HCT116 (cell line): ENCODE measurements at regions not wholly inside any gene's neighbourhood (a gene's known extent, or its start where the extent isn't known, plus 50 kb on each side); places are given as distances from the start of the nearest gene placed in this dataset.

ENCODE experiments used
- ATAC-seq: fragments of 200-7000 bp; cut with Tn5 transposase; 2 replicates; pipeline ENCODE4 v1.9.1; 2020; ENCODE audit warnings: mild to moderate bottlenecking, moderate library complexity
- BruUV-seq: library from RNA; stranded (reverse); fragments of 400-500 nt; replicated peaks from 2 replicates; lab custom pipeline; 2021; lab: Mats Ljungman, UMichigan
- CTCF ChIA-PET: fragments of 300-600 bp; sonication (Branson Sonifier 250); formaldehyde crosslinking; loops from one replicate; lab custom pipeline; 2021; ENCODE audit warnings: antibody characterized with exemption; lab: Charles Lee
- POLR2A ChIA-PET: fragments of 300-600, 350-600 bp; sonication (Branson Sonifier 250); formaldehyde crosslinking; loops from one replicate; lab custom pipeline; 2021; ENCODE audit warnings: antibody characterized with exemption; lab: Charles Lee
- RAD21 ChIA-PET, 2 experiments: fragments of 300-600 bp; sonication (Branson Sonifier 250); formaldehyde crosslinking; loops; one replicate each; lab custom pipeline; 2023; ENCODE audit warnings: low total read pairs in 2 of 2; ENCODE audit not compliant: uncharacterized antibody in 2 of 2, unreplicated experiment in 2 of 2, low non-redundant PET in 1 of 2; lab: Charles Lee
- DNase-seq: peaks from one replicate; pipeline ENCODE4 v3.0.0-alpha.2; 2010; ENCODE audit warnings: low read depth, low spot score
- H2AFZ ChIP-seq: fragments of 200-600 bp; shearing (Covaris generic), sonication (generic); 2 replicates; pipeline ENCODE4 v1.6.1; 2017; ENCODE audit warnings: low read depth, mixed run types, mixed read lengths, antibody characterized with exemption, low read length; ENCODE audit not compliant: poor library complexity, severe bottlenecking
- H3K27ac ChIP-seq: 2 replicates; pipeline ENCODE4 v1.5.1; 2012; ENCODE audit warnings: low read depth, low read length
- H3K27me3 ChIP-seq: fragments of 200-600 bp; sonication (generic); 2 replicates; pipeline ENCODE4 v1.6.1; 2016; ENCODE audit warnings: mixed run types, low read length, mixed read lengths; ENCODE audit not compliant: insufficient read depth
- H3K36me3 ChIP-seq, 2 experiments: fragments of 200-500 bp in 1 of 2; fragments of 200-600 bp in 1 of 2; sonication (Bioruptor generic) in 1 of 2; sonication (generic) in 1 of 2; 2 replicates each; pipeline versions ENCODE4 v1.5.1 to v1.6.1; 2014 to 2016; ENCODE audit warnings: low read length in 2 of 2, inconsistent platforms in 1 of 2, mixed read lengths in 1 of 2, mixed run types in 1 of 2; ENCODE audit not compliant: insufficient read depth in 2 of 2, control insufficient read depth in 1 of 2
- H3K4me1 ChIP-seq, 2 experiments: fragments of 200-600 bp in 1 of 2; sonication (generic) in 1 of 2; 2 replicates each; pipeline versions ENCODE4 v1.5.1 to v1.6.1; 2012 to 2017; ENCODE audit warnings: low read length in 2 of 2, inconsistent platforms in 1 of 2, mild to moderate bottlenecking in 1 of 2, mixed read lengths in 1 of 2, mixed run types in 1 of 2, moderate library complexity in 1 of 2; ENCODE audit not compliant: insufficient read depth in 2 of 2, control insufficient read depth in 1 of 2
- H3K4me2 ChIP-seq: fragments of 200-600 bp; sonication (generic); 2 replicates; pipeline ENCODE4 v1.6.1; 2017; ENCODE audit warnings: mixed run types, low read length, mixed read lengths
- H3K4me3 ChIP-seq, 2 experiments: fragments of 200-600 bp in 1 of 2; sonication (generic) in 1 of 2; replicated peaks in 1 of 2; 2 replicates each; pipeline ENCODE4 v1.5.1; 2011 to 2016; ENCODE audit warnings: low read length in 2 of 2, control low read depth in 1 of 2, low read depth in 1 of 2, mild to moderate bottlenecking in 1 of 2, mixed read lengths in 1 of 2, mixed run types in 1 of 2
- H3K79me2 ChIP-seq: fragments of 200-600 bp; sonication (generic); 2 replicates; pipeline ENCODE4 v1.6.1; 2017; ENCODE audit warnings: mild to moderate bottlenecking, mixed run types, low read length, moderate library complexity, mixed read lengths; ENCODE audit not compliant: insufficient read depth
- H3K9ac ChIP-seq: fragments of 200-600 bp; sonication (generic); 2 replicates; pipeline ENCODE4 v1.6.1; 2016; ENCODE audit warnings: low read length, mixed read lengths
- H3K9me2 ChIP-seq: fragments of 200-600 bp; sonication (generic), shearing (Covaris generic); 2 replicates; pipeline ENCODE4 v1.6.1; 2017; ENCODE audit warnings: mixed run types, mild to moderate bottlenecking, moderate library complexity; ENCODE audit not compliant: insufficient read depth
- H3K9me3 ChIP-seq, 2 experiments: fragments of 200-500 bp in 1 of 2; fragments of 200-600 bp in 1 of 2; sonication (Bioruptor generic) in 1 of 2; sonication (generic) in 1 of 2; 2 replicates each; pipeline ENCODE4 v1.6.1; 2014 to 2017; ENCODE audit warnings: low read length in 2 of 2, mixed read lengths in 2 of 2, inconsistent platforms in 1 of 2, low read depth in 1 of 2, mild to moderate bottlenecking in 1 of 2, mixed run types in 1 of 2, moderate library complexity in 1 of 2; ENCODE audit not compliant: control insufficient read depth in 1 of 2, insufficient read depth in 1 of 2
- H4K20me1 ChIP-seq: fragments of 200-600 bp; sonication (generic), shearing (Covaris generic); 2 replicates; pipeline ENCODE4 v1.6.1; 2017; ENCODE audit warnings: mixed run types, mild to moderate bottlenecking, moderate library complexity; ENCODE audit not compliant: insufficient read depth
- CEBPB ChIP-seq: IDR thresholded peaks from 2 replicates; pipeline ENCODE4 v1.6.1; 2012; ENCODE audit warnings: low read depth
- CTCF ChIP-seq, 3 experiments: fragments of 200-600 bp in 1 of 3; sonication (generic) in 1 of 3; IDR thresholded peaks in 2 of 3; conservative IDR thresholded peaks in 1 of 3; 2 replicates each; pipeline ENCODE4 v1.5.1; 2012 to 2017; ENCODE audit warnings: low read depth in 2 of 3, low read length in 2 of 3, antibody characterized with exemption in 1 of 3, borderline replicate concordance in 1 of 3, control low read depth in 1 of 3, mild to moderate bottlenecking in 1 of 3, mixed read lengths in 1 of 3, mixed run types in 1 of 3, moderate library complexity in 1 of 3; ENCODE audit not compliant: insufficient read depth in 1 of 3
- EZH2 ChIP-seq: fragments of 200-600 bp; sonication (generic); IDR thresholded peaks from 2 replicates; pipeline ENCODE4 v1.6.1; 2017; ENCODE audit warnings: antibody characterized with exemption, mixed run types
- POLR2AphosphoS5 ChIP-seq: IDR thresholded peaks from 2 replicates; pipeline ENCODE4 v1.6.1; 2011; ENCODE audit warnings: mild to moderate bottlenecking, low read depth, low read length, moderate library complexity
- RAD21 ChIP-seq: IDR thresholded peaks from 2 replicates; pipeline ENCODE4 v1.6.1; 2012; ENCODE audit warnings: low read depth, mild to moderate bottlenecking
- SIN3A ChIP-seq: IDR thresholded peaks from 2 replicates; pipeline ENCODE4 v1.6.1; 2012; ENCODE audit warnings: low read depth
- YY1 ChIP-seq: IDR thresholded peaks from 2 replicates; pipeline ENCODE4 v1.6.1; 2011; ENCODE audit warnings: low read length, low read depth, moderate library complexity, mild to moderate bottlenecking; ENCODE audit not compliant: insufficient replicate concordance; ENCODE audit errors: extremely low read depth
- ZBTB33 ChIP-seq: IDR thresholded peaks from 2 replicates; pipeline ENCODE4 v1.6.1; 2011; ENCODE audit warnings: mild to moderate bottlenecking, low read length, moderate library complexity; ENCODE audit not compliant: insufficient replicate concordance; ENCODE audit errors: extremely low read depth
- ZFX ChIP-seq: fragments of 450-650 bp; IDR thresholded peaks from 2 replicates; pipeline ENCODE4 v1.6.1; 2017
- ZNF274 ChIP-seq: fragments of 200-500 bp; sonication (Bioruptor generic); IDR thresholded peaks from 2 replicates; pipeline ENCODE4 v1.6.1; 2014; ENCODE audit warnings: mild to moderate bottlenecking, low read depth, low read length, inconsistent platforms
- intact Hi-C: fragments of 100-400 bp; cut with micrococcal nuclease; formaldehyde crosslinking; loops from 2 replicates; pipeline ENCODE4 v1.10.0; 2022

- ATAC-seq: no peak
- no peak for DNase-seq
- Histone ChIP-seq H3K36me3 (no peaks in the 10 kb centered on the region), H3K4me2 (no peak overlapping the region), H3K27ac (no peak overlapping the region), H3K9me2 (no peaks in the 10 kb centered on the region), H3K9me3 (no peaks in the 10 kb centered on the region; a peak in 2 of 4 replicates), H3K79me2 (no peaks in the 10 kb centered on the region), H3K9ac (no peak overlapping the region), H3K27me3 (no peaks in the 10 kb centered on the region), H3K4me1 (no peaks in the 10 kb centered on the region), H3K4me3 (no peak overlapping the region), H4K20me1 (no peaks in the 10 kb centered on the region), H2AFZ (no peak overlapping the region)
- ChIA-PET POLR2A (no interaction called here), CTCF (no interaction called here), RAD21 (no interaction called here)
- no TSS peak for BruUV-seq
- intact Hi-C loops: no loop called here
- TF ChIP-seq POLR2AphosphoS5: no peak
- no peak for TF ChIP-seq YY1
- no peak for TF ChIP-seq EZH2
- TF ChIP-seq ZFX: no peak
These were observed 1063.1 kb downstream of the BCL11B start for GRCh38 chr14:98208943-98209342.

- no peak for DNase-seq
- ChIA-PET POLR2A (no interaction called here), RAD21 (no interaction called here), CTCF (no interaction called here)
- H3K9me2 ChIP-seq: no peaks in the 10 kb centered on the region
- H3K27me3 ChIP-seq: no peaks in the 10 kb centered on the region
- no peaks in the 10 kb centered on the region for H3K36me3 ChIP-seq
- no peaks in the 10 kb centered on the region for H4K20me1 ChIP-seq
- H3K4me2 ChIP-seq: no peak overlapping the region
- H3K9ac ChIP-seq: no peak overlapping the region
- no peaks in the 10 kb centered on the region for H3K4me1 ChIP-seq
- no peak overlapping the region for H3K4me3 ChIP-seq
- no peaks in the 10 kb centered on the region for H3K79me2 ChIP-seq
- H3K9me3 ChIP-seq: no peaks in the 10 kb centered on the region; a peak in 2 of 4 replicates
- no peak for ATAC-seq
- no TSS peak for BruUV-seq
- H3K27ac ChIP-seq: no peak overlapping the region
- intact Hi-C loops: no loop called here
- no peak overlapping the region for H2AFZ ChIP-seq
- TF ChIP-seq CEBPB: no peak
- TF ChIP-seq RAD21: no peak
- no peak for TF ChIP-seq ZBTB33
- TF ChIP-seq SIN3A: no peak
- no peak for TF ChIP-seq POLR2AphosphoS5
- TF ChIP-seq CTCF (IDR thresholded peaks at IDR 0.05 in 2 of 3, conservative IDR thresholded peaks at IDR 0.05 in 1 of 3; ENCODE audit: borderline replicate concordance in 1 of 3, insufficient read depth in 1 of 3, low read depth in 2 of 3, low read length in 2 of 3): no peak
- no peak for TF ChIP-seq ZNF274
These were observed 1061.8 kb downstream of the BCL11B start for GRCh38 chr14:98210045-98210672.
